HUES6 (cell line): ENCODE measurements at regions not wholly inside any gene's neighbourhood (a gene's known extent, or its start where the extent isn't known, plus 50 kb on each side); places are given as distances from the start of the nearest gene placed in this dataset.
"Not testable (repeated sequence)": the region's sequence is repeated elsewhere in the genome, so short reads cannot be mapped to it uniquely, and the experiment has no call there.

Source experiments
- H3K27ac ChIP-seq: 2 replicates; pipeline ENCODE4 v1.7.0; 2013; ENCODE audit warnings: low read depth, mild to moderate bottlenecking, low read length, inconsistent platforms
- H3K27me3 ChIP-seq: 2 replicates; pipeline ENCODE4 v1.6.1; 2013; ENCODE audit warnings: low read length; ENCODE audit not compliant: control insufficient read depth, insufficient read depth
- H3K36me3 ChIP-seq: 2 replicates; pipeline ENCODE4 v1.6.1; 2013; ENCODE audit warnings: low read length; ENCODE audit not compliant: control insufficient read depth, insufficient read depth
- H3K4me1 ChIP-seq: 2 replicates; pipeline ENCODE4 v1.6.1; 2013; ENCODE audit warnings: low read length; ENCODE audit not compliant: control insufficient read depth, insufficient read depth
- H3K4me3 ChIP-seq: 2 replicates; pipeline ENCODE4 v1.5.1; 2013; ENCODE audit warnings: low read depth, low read length
- H3K9ac ChIP-seq: one replicate; pipeline ENCODE4 v1.6.1; 2013; ENCODE audit warnings: mild to moderate bottlenecking, low read length
- H3K9me3 ChIP-seq: 2 replicates; pipeline ENCODE4 v1.6.1; 2013; ENCODE audit warnings: low read depth, low read length; ENCODE audit not compliant: control insufficient read depth, insufficient read depth

DNA sequence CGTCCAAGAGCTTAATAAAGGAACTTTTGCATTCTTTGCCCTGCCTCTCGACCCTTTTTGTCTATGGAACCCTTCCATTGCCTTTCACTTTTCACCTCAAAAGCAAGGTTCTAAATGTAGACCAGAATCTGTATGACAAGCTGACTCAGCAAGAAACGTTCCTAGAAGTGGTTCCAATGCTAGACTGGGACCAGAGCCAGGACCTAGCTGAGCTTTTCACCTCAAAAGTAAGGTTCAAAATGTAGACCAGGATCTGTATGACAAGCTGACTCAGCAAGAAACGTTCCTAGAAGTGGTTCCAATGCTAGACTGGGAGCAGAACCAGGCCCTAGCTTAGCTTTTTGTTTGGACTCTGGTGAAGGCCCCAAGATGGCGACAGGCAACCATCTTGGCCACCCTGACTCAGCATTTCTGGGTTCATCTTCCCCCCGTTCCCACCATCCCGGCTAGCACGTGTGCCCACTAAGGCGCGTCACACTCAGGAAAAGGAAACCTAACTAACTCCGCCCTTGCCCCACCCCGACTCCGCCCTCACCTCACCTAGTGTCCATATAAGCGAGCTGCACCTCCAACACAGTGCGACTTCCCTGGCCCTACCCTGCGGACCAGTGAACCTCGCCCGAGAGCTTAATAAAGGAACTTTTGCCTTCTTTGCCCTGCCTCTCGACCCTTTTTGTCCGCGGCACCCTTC is 53.0 kb upstream of the TMEM97 start:
- H3K36me3 ChIP-seq, H3K27me3 ChIP-seq, H3K27ac ChIP-seq, H3K4me3 ChIP-seq, H3K4me1 ChIP-seq, H3K9ac ChIP-seq: not testable (repeated sequence)
- peaks cover 71% of the 10 kb centered on the region for H3K9me3 ChIP-seq

DNA sequence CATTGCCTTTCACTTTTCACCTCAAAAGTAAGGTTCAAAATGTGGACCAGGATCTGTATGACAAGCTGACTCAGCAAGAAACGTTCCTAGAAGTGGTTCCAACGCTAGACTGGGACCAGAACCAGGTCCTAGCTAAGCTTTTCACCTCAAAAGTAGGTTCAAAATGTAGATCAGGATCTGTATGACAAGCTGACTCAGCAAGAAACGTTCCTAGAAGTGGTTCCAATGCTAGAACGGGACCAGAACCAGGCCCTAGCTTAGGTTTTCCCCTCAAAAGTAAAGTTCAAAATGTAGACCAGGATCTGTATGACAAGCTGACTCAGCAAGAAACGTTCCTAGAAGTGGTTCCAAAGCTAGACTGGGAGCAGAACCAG is 52.5 kb upstream of the TMEM97 start:
- not testable (repeated sequence) for H3K27me3 ChIP-seq, H3K27ac ChIP-seq, H3K4me1 ChIP-seq, H3K4me3 ChIP-seq, H3K36me3 ChIP-seq, H3K9ac ChIP-seq
- peaks cover 69% of the 10 kb centered on the region for H3K9me3 ChIP-seq

DNA sequence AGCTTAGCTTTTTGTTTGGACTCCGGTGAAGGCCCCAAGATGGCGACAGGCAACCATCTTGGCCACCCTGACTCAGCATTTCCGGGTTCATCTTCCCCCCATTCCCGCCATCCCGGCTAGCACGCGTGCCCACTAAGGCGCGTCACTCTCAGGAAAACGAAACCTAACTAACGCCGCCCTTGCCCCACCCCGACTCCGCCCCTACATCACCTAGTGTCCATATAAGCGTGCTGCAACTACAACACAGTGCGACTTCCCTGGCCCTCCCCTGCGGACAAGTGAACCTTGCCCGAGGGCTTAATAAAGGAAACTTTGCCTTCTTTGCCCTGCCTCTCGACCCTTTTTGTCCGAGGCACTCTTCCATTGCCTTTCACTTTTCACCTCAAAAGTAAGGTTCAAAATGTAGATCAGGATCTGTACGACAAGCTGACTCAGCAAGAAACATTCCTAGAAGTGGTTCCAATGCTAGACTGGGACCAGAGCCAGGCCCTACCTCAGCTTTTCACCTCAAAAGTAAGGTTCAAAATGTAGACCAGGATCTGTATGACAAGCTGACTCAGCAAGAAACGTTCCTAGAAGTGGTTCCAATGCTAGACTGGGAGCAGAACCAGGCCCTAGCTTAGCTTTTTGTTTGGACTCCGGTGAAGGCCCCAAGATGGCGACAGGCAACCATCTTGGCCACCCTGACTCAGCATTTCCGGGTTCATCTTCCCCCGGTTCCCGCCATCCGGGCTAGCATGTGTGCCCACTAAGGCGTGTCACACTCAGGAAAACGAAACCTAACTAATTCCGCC is 51.9 kb upstream of the TMEM97 start:
- not testable (repeated sequence) for H3K27me3 ChIP-seq, H3K4me3 ChIP-seq, H3K4me1 ChIP-seq, H3K9ac ChIP-seq, H3K27ac ChIP-seq, H3K36me3 ChIP-seq
- peaks cover 64% of the 10 kb centered on the region for H3K9me3 ChIP-seq

DNA sequence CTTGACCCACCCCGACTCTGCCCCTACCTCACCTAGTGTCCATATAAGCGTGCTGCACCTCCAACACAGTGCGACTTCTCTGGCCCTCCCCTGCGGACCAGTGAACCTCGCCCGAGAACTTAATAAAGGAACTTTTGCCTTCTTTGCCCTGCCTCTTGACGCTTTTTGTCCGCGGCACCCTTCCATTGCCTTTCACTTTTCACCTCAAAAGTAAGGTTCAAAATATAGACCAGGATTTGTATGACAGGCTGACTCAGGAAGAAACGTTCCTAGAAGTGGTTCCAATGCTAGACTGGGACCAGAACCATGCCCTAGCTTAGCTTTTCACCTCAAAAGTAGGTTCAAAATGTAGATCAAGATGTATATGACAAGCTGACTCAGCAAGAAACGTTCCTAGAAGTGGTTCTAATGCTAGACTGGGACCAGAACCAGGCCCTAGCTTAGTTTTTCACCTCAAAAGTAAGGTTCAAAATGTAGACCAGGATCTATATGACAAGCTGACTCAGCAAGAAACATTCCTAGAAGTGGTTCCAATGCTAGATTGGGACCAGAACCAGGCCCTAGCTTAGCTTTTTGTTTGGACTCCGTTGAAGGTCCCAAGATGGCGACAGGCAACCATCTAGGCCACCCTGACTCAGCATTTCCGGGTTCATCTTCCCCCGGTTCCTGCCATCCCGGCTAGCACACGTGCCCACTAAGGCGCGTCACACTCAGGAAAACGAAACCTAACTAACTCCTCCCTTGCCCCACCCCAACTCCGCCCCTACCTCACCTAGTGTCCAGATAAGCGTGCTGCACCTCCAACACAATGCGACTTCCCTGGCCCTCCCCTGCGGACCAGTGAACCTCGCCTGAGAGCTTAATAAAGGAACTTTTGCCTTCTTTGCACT is 51.0 kb upstream of the TMEM97 start:
- Histone ChIP-seq H3K36me3 (no peaks in the 10 kb centered on the region), H3K27ac (no peak overlapping the region), H3K27me3 (no peaks in the 10 kb centered on the region), H3K9ac (no peak overlapping the region), H3K9me3 (peaks cover 59% of the 10 kb centered on the region), H3K4me1 (no peaks in the 10 kb centered on the region), H3K4me3 (no peak overlapping the region)

DNA sequence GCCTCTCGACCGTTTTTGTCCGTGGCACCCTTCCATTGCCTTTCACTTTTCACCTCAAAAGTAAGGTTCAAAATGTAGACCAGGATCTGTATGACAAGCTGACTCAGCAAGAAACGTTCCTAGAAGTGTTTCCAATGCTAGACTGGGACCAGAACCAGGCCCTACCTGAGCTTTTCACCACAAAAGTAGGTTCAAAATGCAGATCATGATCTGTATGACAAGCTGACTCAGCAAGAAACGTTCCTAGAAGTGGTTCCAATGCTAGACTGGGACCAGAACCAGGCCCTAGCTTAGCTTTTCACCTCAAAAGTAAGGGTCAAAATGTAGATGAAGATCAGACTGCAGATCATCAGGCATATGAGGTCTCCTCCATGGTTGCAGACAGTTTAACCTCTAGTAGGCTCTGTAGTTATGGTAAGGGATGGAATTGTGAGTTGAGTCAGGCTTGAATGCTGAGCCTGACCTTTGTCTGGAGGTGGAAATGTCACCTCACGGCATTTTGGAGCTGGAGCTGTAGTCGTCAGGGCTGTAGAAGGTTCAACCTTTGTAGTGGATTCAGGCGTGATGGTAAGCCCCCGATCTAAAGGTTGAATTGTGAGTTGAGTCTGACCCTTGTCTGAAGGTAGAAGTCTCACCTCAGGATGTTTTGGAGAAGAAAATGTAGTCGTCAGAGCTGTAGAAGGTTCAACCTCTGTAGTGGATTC is 50.2 kb upstream of the TMEM97 start:
- no peak overlapping the region for H3K27ac ChIP-seq
- H3K36me3 ChIP-seq = no peaks in the 10 kb centered on the region
- no peak overlapping the region for H3K4me3 ChIP-seq
- no peak overlapping the region for H3K9ac ChIP-seq
- peaks cover 51% of the 10 kb centered on the region for H3K9me3 ChIP-seq
- no peaks in the 10 kb centered on the region for H3K27me3 ChIP-seq
- no peaks in the 10 kb centered on the region for H3K4me1 ChIP-seq
